PC-9 (cell line): ENCODE measurements at regions not wholly inside any gene's neighbourhood (a gene's known extent, or its start where the extent isn't known, plus 50 kb on each side); places are given as distances from the start of the nearest gene placed in this dataset.

ENCODE experiments used
- CTCF ChIP-seq: fragments of 200-600 bp; sonication (generic); conservative IDR thresholded peaks from 2 replicates; pipeline ENCODE4 v1.6.1; 2017; ENCODE audit warnings: mixed run types, antibody characterized with exemption, mild to moderate bottlenecking, moderate library complexity
- EZH2 ChIP-seq: fragments of 200-600 bp; sonication (generic); IDR thresholded peaks from 2 replicates; pipeline ENCODE4 v1.8.0; 2017; ENCODE audit warnings: antibody characterized with exemption, low read depth

DNA sequence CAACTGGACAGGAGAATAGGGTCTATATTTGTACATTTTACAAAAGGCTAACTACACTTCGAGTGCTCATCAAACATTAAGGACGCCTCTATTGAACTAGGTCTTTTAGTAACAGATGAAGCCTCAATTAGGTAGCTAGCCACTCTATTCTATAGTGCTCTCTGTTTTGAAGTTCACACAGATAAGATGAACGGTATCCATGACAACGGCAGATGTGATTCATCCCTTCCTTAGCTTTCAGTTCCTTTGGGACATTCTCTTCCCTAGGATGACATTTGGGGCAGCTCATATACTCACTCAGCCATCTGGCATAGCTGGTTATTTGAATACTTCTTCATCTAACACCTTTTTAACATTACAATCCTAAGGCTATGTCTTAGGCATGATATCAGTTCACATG, 62.4 kb upstream of the WDFY3 start:
- TF ChIP-seq CTCF (no peak), EZH2 (no peak)
